Right cardiac atrium (tissue), 5 donors: ENCODE measurements at regions not wholly inside any gene's neighbourhood (a gene's known extent, or its start where the extent isn't known, plus 50 kb on each side); places are given as distances from the start of the nearest gene placed in this dataset.

Source experiments
- ATAC-seq, 2 donors: fragments of 200-7000 bp; cut with Tn5 transposase; one replicate each; pipeline versions ENCODE4 v1.8.0 to v1.9.1; 2020; ENCODE audit warnings: moderate library complexity in 2 of 2, mild to moderate bottlenecking in 1 of 2
- DNase-seq, 3 donors: peaks; one replicate each; pipeline ENCODE4 v3.0.0-alpha.2; 2020
- H3K27ac ChIP-seq: one replicate; pipeline ENCODE4 v1.5.1; 2013; ENCODE audit warnings: mild to moderate bottlenecking, low read length, control low read depth, moderate library complexity
- H3K27me3 ChIP-seq: one replicate; pipeline ENCODE4 v1.6.1; 2013; ENCODE audit not compliant: control insufficient read depth, insufficient read depth
- H3K4me1 ChIP-seq: one replicate; pipeline ENCODE4 v1.6.1; 2013; ENCODE audit warnings: low read length; ENCODE audit not compliant: control insufficient read depth, insufficient read depth
- H3K4me3 ChIP-seq: one replicate; pipeline ENCODE4 v1.5.1; 2013; ENCODE audit warnings: low read length, control low read depth
- H3K9me3 ChIP-seq: one replicate; pipeline ENCODE4 v1.6.1; 2013; ENCODE audit warnings: low read length; ENCODE audit not compliant: control insufficient read depth
- WGBS: extraction: QIAGEN DNeasy Blood & Tissue Kit; methylation state at CpG from one replicate; pipeline ENCODE4 v1.1.7; 2013; 5-methylcytosine and 5-hydroxymethylcytosine counted together
- intact Hi-C, 4 donors: fragments of 100-400 bp; cut with DNase I; formaldehyde crosslinking; loops; one replicate each; pipeline versions ENCODE4 v1.11.0 to v1.14.0; 2022 to 2023
- donor health status: healthy with polysubstance abuse.
- donor health status: DM: no; HTN: yes; CAD: no.
- donor health status: DM: no; HTN: no; CAD: no.
- donor health status: DM: no; HTN: yes; CAD: no; lungs with severe emphysema.
- donor health status: DM: yes; HTN: yes; CAD: no.

DNA sequence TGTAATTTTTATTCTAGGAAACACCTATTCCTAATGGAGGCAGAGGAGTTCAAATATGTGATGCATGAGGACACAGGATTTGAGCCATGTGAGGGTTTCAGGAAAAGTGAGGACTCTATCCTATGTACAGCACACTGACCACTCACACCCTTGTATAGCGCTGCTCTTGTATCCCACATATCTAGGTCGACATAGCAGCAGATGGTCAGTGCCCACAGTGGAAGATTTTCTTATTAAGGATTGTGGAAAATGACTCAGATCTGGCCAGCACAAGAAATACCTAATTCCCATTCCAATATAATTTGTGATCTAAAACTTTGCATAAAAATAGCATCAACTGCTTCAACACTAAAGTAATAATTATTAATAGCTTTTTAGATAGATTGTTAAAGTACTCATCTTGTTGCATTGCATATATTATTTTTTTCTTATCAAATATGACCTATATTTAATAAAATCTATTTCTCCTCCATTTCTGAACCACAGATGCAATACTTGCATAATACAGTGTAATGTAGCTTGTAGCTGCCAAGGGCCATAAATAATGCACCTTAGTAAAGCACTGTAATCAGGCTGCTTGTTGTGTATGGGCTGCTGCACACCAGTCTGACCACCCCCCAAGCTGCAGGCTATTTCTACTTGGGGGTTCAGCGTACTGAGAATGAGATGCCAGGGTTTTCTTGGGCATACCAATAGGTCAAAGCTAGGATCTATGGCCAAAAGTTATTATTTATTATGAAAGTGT lies 442.2 kb upstream of the CWC22 start:
- no peaks in the 10 kb centered on the region for H3K27me3 ChIP-seq
- intact Hi-C loops: no loop called here
- WGBS: 73% methylated on average over 3 of the region's 3 CpGs
- H3K4me3 ChIP-seq: no peak overlapping the region
- H3K9me3 ChIP-seq: no peaks in the 10 kb centered on the region
- no peak overlapping the region for H3K27ac ChIP-seq
- no peak for ATAC-seq
- no peaks in the 10 kb centered on the region for H3K4me1 ChIP-seq
- DNase-seq: no peak

DNA sequence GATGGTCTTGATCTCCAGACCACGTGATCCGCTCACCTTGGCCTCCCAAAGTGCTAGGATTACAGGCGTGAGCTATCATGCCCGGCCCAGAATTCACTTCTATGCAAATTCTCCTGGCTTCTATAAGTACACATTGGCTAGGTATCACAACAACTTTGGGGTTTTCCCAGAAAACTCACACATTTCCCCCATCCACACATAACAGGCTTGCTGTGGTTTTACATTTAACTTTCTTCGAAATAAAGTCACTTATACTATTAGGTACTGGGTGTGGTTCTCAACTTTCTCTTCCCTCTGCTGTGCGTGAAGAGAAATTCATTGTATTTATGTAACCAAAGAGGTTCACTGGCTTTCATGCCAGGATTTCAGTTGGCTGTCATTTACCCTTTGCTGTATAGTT lies 439.4 kb upstream of the CWC22 start:
- Histone ChIP-seq H3K4me1 (no peaks in the 10 kb centered on the region), H3K4me3 (no peak overlapping the region), H3K27me3 (no peaks in the 10 kb centered on the region), H3K27ac (no peak overlapping the region), H3K9me3 (no peaks in the 10 kb centered on the region)
- DNase-seq: no peak
- no peak for ATAC-seq
- intact Hi-C loops: no loop called here
- WGBS: 89% methylated on average over 6 of the region's 6 CpGs

DNA sequence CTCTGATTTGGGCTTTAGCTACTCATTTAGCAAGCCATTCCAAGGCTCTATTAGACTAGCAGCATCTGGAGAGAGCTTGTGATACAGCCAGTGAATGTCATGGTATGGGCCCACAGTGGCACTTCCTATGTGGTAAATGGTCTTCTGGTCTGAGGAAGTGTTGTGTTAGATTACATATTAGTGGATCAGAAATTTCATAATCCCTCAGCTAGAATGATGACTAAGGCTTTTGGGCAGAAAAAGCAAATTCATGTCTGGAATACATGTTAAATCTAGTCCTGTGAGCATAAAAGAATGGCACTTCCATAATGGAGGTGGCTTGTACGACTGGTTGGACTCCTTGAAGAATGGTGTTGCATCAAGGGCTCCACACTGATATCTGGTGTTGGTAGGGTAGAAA lies 436.8 kb upstream of the CWC22 start:
- H3K4me1 ChIP-seq: no peaks in the 10 kb centered on the region
- H3K9me3 ChIP-seq: no peaks in the 10 kb centered on the region
- ATAC-seq (no peak), DNase-seq (no peak)
- H3K27me3 ChIP-seq: no peaks in the 10 kb centered on the region
- 80% methylated on average over 1 of the region's 1 CpG for WGBS
- intact Hi-C loops: no loop called here
- no peak overlapping the region for H3K27ac ChIP-seq
- H3K4me3 ChIP-seq: no peak overlapping the region

DNA sequence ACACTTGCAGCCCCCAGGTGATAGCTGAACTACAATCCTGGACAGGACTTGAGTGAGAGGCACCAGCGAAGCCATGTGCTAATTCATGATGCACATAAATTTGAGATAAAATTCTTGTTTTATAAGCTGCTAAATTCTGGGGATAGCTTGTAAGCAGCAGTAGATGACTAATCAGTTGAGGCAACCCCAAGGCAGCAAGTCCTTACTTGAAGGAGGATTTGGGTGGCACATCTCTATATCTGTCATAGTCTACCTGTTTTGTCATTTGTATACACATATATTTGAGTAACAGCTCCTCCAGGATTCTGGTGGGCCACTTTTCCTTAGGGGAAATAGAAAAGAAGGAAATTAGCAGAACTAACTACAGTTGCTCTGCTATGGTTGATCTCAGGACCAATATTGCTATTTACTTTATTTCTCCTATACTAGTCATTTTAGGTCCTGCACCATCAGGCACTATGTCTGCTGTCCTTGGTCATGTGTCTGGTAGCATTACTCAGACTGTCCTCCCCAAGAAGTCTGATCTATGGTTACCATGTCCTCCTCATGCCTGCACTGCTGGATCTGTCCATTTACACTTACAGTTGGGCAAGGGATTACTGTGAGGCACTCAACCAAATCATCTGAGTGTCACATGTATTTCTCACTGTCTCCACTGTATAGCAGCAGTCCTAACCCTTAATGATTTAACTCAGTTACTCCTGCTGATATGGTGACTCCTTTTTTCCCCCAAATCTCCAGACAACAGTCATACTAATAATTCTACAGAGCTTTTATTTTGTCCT lies 436.0 kb upstream of the CWC22 start:
- ATAC-seq: no peak
- intact Hi-C loops: no loop called here
- 97% methylated on average over 1 of the region's 1 CpG for WGBS
- H3K27me3 ChIP-seq: no peaks in the 10 kb centered on the region
- no peaks in the 10 kb centered on the region for H3K9me3 ChIP-seq
- no peaks in the 10 kb centered on the region for H3K4me1 ChIP-seq
- H3K4me3 ChIP-seq: no peak overlapping the region
- no peak overlapping the region for H3K27ac ChIP-seq
- DNase-seq: no peak

DNA sequence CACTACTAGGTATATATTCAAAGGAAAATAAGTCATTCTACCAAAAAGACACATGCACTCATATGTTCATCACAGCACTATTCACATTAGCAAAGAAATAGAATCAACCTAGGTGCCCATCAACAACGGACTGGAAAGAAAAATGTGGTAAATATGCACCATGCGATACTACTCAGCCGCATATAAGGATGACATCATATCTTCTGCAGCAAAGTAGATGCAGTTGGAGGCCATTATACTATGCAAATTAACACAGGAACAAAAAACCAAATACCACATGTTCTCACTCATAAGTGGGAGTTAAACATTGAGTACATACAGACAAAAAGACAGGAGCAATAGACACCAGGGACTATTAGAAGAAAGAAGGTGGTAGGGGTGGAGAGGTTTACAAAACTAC lies 412.1 kb upstream of the CWC22 start:
- 95% methylated on average over 3 of the region's 3 CpGs for WGBS
- intact Hi-C loops: no loop called here
- H3K4me3 ChIP-seq: no peak overlapping the region
- H3K27me3 ChIP-seq: no peaks in the 10 kb centered on the region
- ATAC-seq: no peak
- no peaks in the 10 kb centered on the region for H3K4me1 ChIP-seq
- DNase-seq: no peak
- H3K27ac ChIP-seq: no peak overlapping the region
- no peaks in the 10 kb centered on the region for H3K9me3 ChIP-seq

DNA sequence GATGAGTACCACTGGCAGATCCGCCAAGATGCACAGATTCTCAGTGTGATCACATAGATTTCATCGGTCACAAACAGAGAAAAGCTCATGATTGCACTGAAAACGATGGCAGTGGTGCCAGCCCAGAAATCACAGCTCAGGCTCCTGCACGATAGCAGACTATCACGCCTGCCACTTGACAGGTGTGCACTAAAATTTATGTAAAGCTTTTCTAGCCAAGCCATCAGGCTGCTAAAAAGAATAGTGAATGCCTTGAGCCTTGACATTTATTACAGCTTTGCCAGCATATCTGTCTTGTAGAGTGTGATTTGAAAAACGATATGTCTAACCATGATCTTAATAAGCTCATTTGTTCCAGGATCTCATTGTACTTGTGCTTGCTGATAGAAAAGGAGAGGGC lies 409.5 kb upstream of the CWC22 start:
- H3K4me3 ChIP-seq: no peak overlapping the region
- H3K27me3 ChIP-seq: no peaks in the 10 kb centered on the region
- intact Hi-C loops: no loop called here
- DNase-seq: no peak
- H3K9me3 ChIP-seq: no peaks in the 10 kb centered on the region
- ATAC-seq: no peak
- no peaks in the 10 kb centered on the region for H3K4me1 ChIP-seq
- H3K27ac ChIP-seq: no peak overlapping the region
- 73% methylated on average over 6 of the region's 6 CpGs for WGBS

DNA sequence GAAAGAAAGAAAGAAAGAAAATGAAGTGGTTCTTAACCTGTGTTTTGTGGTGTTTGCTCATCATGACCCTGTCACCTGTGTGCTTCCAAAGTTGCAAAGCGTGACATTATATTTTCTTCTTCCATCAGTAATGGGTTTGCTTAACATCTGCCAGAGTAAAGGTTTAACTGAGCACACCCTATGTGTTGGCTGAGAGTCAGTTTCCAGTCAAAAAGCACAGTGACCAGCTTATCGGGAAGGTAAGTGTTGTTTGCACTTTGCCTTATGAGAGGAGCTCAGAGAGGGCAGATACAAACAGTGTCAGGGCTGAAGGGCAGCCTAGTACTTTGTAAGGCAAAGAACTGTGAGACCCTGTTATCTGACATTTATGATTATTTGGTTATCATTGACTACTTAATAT lies 406.2 kb upstream of the CWC22 start:
- intact Hi-C loops: no loop called here
- Histone ChIP-seq H3K27ac (no peak overlapping the region), H3K4me1 (no peaks in the 10 kb centered on the region), H3K9me3 (no peaks in the 10 kb centered on the region), H3K4me3 (no peak overlapping the region), H3K27me3 (no peaks in the 10 kb centered on the region)
- DNase-seq (no peak), ATAC-seq (no peak)
- 78% methylated on average over 2 of the region's 2 CpGs for WGBS

DNA sequence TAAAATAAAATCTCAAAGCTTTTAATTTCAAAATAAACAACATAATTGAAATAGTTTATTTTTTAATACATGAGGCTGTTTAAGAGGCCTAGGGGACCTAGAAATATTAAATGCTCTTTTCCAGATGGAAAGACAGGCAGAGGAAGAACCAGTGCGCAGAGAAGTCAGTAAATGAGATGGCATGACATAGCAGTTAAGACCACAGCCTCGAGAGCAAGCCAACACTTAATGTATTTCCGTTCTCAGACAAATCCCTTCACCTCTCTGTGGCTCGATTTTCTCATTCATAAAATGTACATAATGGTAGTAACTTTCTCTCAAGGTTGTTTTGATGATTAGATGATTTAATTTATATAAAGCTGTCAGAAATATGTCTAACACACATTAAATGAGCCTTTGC lies 405.1 kb upstream of the CWC22 start:
- intact Hi-C loops: no loop called here
- DNase-seq (no peak), ATAC-seq (no peak)
- no peaks in the 10 kb centered on the region for H3K9me3 ChIP-seq
- H3K27me3 ChIP-seq: no peaks in the 10 kb centered on the region
- H3K4me1 ChIP-seq: no peaks in the 10 kb centered on the region
- WGBS: 62% methylated on average over 4 of the region's 4 CpGs
- no peak overlapping the region for H3K27ac ChIP-seq
- H3K4me3 ChIP-seq: no peak overlapping the region

DNA sequence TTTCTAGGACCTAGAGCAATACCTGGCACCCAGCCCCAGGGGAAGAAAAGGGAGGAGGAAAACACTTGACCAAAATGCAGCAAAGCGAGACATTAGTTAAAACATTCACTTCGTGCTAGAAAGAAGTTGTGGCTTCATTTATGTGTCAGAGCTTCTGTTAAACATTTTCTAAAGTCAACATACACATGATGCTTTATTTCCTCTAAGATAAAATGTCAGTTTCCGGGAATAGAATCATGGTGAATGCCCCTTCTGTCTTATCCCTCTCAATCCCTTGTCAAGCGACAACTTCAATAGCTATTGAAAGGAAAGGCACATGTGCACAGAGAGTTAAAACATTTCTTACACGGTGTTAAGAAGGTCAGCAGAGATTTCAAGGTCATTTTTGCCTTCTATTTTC lies 404.6 kb upstream of the CWC22 start:
- intact Hi-C loops: no loop called here
- no peaks in the 10 kb centered on the region for H3K9me3 ChIP-seq
- no peak for ATAC-seq
- H3K27me3 ChIP-seq: no peaks in the 10 kb centered on the region
- H3K27ac ChIP-seq: no peak overlapping the region
- DNase-seq: no peak
- no peak overlapping the region for H3K4me3 ChIP-seq
- no peaks in the 10 kb centered on the region for H3K4me1 ChIP-seq
- WGBS: 37% methylated on average over 5 of the region's 5 CpGs

DNA sequence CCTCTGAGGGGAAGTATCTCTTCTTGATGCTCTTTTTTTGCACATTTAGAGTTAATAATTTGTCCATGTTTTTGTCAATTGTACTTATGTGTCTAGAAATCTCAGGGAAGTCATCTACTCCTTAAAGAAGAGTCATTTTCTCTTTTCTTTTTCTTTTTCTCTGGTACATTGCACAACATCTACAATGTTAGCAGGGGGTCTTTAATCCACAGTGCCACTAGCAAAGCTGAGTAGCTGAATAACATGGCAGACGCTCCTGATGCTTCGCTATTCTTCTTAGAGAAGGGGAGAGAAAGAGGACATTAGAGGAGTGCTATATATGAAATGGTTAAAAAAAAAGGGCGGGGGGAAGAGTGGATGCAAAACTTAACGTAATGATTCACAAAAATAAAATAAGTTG lies 399.6 kb upstream of the CWC22 start:
- 62% methylated on average over 4 of the region's 4 CpGs for WGBS
- Histone ChIP-seq H3K27ac (no peak overlapping the region), H3K9me3 (no peaks in the 10 kb centered on the region), H3K4me3 (no peak overlapping the region), H3K27me3 (no peaks in the 10 kb centered on the region), H3K4me1 (no peaks in the 10 kb centered on the region)
- intact Hi-C loops: no loop called here
- DNase-seq: no peak
- no peak for ATAC-seq

DNA sequence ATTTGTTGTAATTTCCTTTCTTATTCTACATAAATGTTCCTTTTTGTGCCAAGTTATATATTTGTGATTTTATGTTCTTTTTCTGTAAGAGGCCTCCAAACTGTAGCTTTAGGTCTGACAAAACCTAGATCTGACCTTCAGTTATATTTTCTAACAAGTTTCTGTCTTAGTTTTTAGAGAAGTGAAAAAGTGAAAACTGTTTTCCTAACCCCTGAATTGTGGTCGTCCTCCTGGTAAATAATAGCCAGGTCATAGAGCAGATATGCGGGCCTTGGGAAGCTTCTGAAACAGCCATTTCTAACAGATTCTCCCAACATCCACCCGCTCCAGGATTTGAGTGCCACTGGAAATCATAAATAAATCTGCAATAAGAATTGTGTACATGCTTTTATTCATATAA lies 398.4 kb upstream of the CWC22 start:
- intact Hi-C loops: no loop called here
- DNase-seq (no peak), ATAC-seq (no peak)
- 86% methylated on average over 3 of the region's 3 CpGs for WGBS
- Histone ChIP-seq H3K9me3 (no peaks in the 10 kb centered on the region), H3K4me1 (no peaks in the 10 kb centered on the region), H3K4me3 (no peak overlapping the region), H3K27me3 (no peaks in the 10 kb centered on the region), H3K27ac (no peak overlapping the region)
